ENCODE measurements at regions not wholly inside any gene's neighbourhood (a gene's known extent, or its start where the extent isn't known, plus 50 kb on each side); places are given as distances from the start of the nearest gene placed in this dataset.

DNA sequence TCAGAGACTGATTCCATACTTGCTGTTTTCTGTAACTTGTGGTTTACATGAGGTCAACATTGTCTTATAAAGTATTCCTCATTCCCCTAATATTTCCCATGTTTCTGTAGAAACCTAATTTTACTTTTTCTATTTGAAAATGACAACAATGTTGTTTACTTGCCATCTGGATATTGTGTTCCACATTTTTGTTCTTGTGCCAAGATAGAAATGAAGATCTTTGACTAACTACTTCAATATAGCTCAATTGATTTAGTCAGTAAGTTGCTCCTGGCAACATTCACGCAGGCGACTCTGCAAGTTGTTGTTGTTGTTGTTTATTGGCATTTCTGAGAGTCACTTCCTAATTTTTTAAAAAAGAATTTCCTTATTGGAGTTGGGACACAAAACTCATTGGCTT lies 69.5 kb downstream of the CAVIN2 start:
- Histone ChIP-seq H3K27ac (ENCODE audit: low read depth, low read length) (no peak overlapping the region), H3K27me3 (ENCODE audit: insufficient read depth, low read length) (no peaks in the 10 kb centered on the region), H3K4ac (ENCODE audit: low read depth, low read length) (no peak overlapping the region), H3K9me3 (ENCODE audit: insufficient read depth, low read depth, low read length) (no peaks in the 10 kb centered on the region), H2BK120ac (ENCODE audit: insufficient read depth, low read length, poor library complexity) (no peak overlapping the region), H2BK12ac (ENCODE audit: low read length) (no peak overlapping the region), H3K79me1 (ENCODE audit: low read length) (no peaks in the 10 kb centered on the region), H3K4me3 (ENCODE audit: low read depth, low read length) (no peak overlapping the region), H3K36me3 (ENCODE audit: control insufficient read depth in 1 of 2, insufficient read depth in 2 of 2, low read length in 2 of 2) (no peaks in the 10 kb centered on the region), H2AK5ac (ENCODE audit: low read length) (no peak overlapping the region), H4K12ac (ENCODE audit: low read depth, low read length) (no peak overlapping the region), H2BK5ac (ENCODE audit: low read depth, low read length, poor library complexity) (no peak overlapping the region), H3K4me2 (ENCODE audit: low read length) (no peak overlapping the region), H3K4me1 (ENCODE audit: control insufficient read depth in 1 of 2, insufficient read depth in 2 of 2, low read length in 2 of 2) (no peaks in the 10 kb centered on the region), H3K18ac (ENCODE audit: low read length) (no peak overlapping the region), H3K9ac (ENCODE audit: low read length) (no peak overlapping the region), H4K91ac (ENCODE audit: low read depth, low read length) (no peak overlapping the region), H3K79me2 (ENCODE audit: control insufficient read depth, insufficient read depth, low read length, poor library complexity) (no peaks in the 10 kb centered on the region), H3K14ac (ENCODE audit: low read length) (no peak overlapping the region), H4K8ac (ENCODE audit: low read depth, low read length) (no peak overlapping the region), H2AFZ (ENCODE audit: insufficient read depth, low read length, poor library complexity) (no peak overlapping the region), H3K23ac (ENCODE audit: low read length) (no peak overlapping the region)
- peak in 1 of 2 donors; percentile 37 for DNase-seq
- no CpG with 5 or more reads among the region's 2 CpGs for WGBS (ENCODE audit: extremely low coverage, insufficient coverage, insufficient read length)

- no CpG with 5 or more reads among the region's 1 CpG for WGBS (ENCODE audit: extremely low coverage, insufficient coverage, insufficient read length)
- H3K4me3 ChIP-seq (ENCODE audit: low read depth, low read length) = no peak overlapping the region
- no peak overlapping the region for H2AFZ ChIP-seq (ENCODE audit: insufficient read depth, low read length, poor library complexity)
- H3K23ac ChIP-seq (ENCODE audit: low read length) = no peak overlapping the region
- no peaks in the 10 kb centered on the region for H3K9me3 ChIP-seq (ENCODE audit: insufficient read depth, low read depth, low read length)
- H2BK12ac ChIP-seq (ENCODE audit: low read length) = no peak overlapping the region
- no peak overlapping the region for H4K8ac ChIP-seq (ENCODE audit: low read depth, low read length)
- no peak overlapping the region for H4K12ac ChIP-seq (ENCODE audit: low read depth, low read length)
- no peak overlapping the region for H3K4me2 ChIP-seq (ENCODE audit: low read length)
- H3K27ac ChIP-seq (ENCODE audit: low read depth, low read length) = no peak overlapping the region
- H3K27me3 ChIP-seq (ENCODE audit: insufficient read depth, low read length) = no peaks in the 10 kb centered on the region
- no peak for DNase-seq
- H3K14ac ChIP-seq (ENCODE audit: low read length) = no peak overlapping the region
- no peak overlapping the region for H2AK5ac ChIP-seq (ENCODE audit: low read length)
- H3K4ac ChIP-seq (ENCODE audit: low read depth, low read length) = no peak overlapping the region
- no peak overlapping the region for H3K9ac ChIP-seq (ENCODE audit: low read length)
- H3K4me1 ChIP-seq (ENCODE audit: control insufficient read depth in 1 of 2, insufficient read depth in 2 of 2, low read length in 2 of 2) = no peaks in the 10 kb centered on the region
- H3K36me3 ChIP-seq (ENCODE audit: control insufficient read depth in 1 of 2, insufficient read depth in 2 of 2, low read length in 2 of 2) = no peaks in the 10 kb centered on the region
- no peak overlapping the region for H2BK120ac ChIP-seq (ENCODE audit: insufficient read depth, low read length, poor library complexity)
- H3K79me1 ChIP-seq (ENCODE audit: low read length) = no peaks in the 10 kb centered on the region
- H3K79me2 ChIP-seq (ENCODE audit: control insufficient read depth, insufficient read depth, low read length, poor library complexity) = no peaks in the 10 kb centered on the region
- H3K18ac ChIP-seq (ENCODE audit: low read length) = no peak overlapping the region
- no peak overlapping the region for H2BK5ac ChIP-seq (ENCODE audit: low read depth, low read length, poor library complexity)
- H4K91ac ChIP-seq (ENCODE audit: low read depth, low read length) = no peak overlapping the region
These were observed 68.8 kb downstream of the CAVIN2 start for GRCh38 chr2:191778041-191778440.

DNA sequence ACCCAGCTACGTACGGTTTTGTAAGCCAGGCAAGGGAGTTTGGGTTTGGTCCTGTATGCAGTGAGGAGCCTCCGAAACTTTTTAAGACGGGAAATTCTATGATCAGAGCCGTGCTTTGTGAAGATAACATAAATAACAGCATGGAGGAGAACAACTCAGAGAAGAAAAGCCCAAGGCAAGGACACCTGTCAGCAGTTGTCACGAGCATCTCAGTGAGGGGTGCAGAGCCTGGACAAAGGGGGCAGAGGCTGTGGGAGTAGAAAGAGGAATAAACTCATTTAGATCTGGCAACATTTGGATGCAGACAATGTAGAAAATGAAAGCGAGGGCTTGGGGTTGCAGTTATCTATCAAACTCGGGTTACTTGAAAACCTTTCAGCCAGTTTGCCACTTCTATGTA lies 64.5 kb downstream of the CAVIN2 start:
- Histone ChIP-seq H4K8ac (ENCODE audit: low read depth, low read length) (no peak overlapping the region), H3K36me3 (ENCODE audit: control insufficient read depth in 1 of 2, insufficient read depth in 2 of 2, low read length in 2 of 2) (no peaks in the 10 kb centered on the region), H3K4me3 (ENCODE audit: low read depth, low read length) (no peak overlapping the region), H4K91ac (ENCODE audit: low read depth, low read length) (no peak overlapping the region), H2AFZ (ENCODE audit: insufficient read depth, low read length, poor library complexity) (no peak overlapping the region), H2BK120ac (ENCODE audit: insufficient read depth, low read length, poor library complexity) (no peak overlapping the region), H3K4me1 (ENCODE audit: control insufficient read depth in 1 of 2, insufficient read depth in 2 of 2, low read length in 2 of 2) (no peaks in the 10 kb centered on the region), H3K23ac (ENCODE audit: low read length) (no peak overlapping the region), H3K18ac (ENCODE audit: low read length) (no peak overlapping the region), H3K9me3 (ENCODE audit: insufficient read depth, low read depth, low read length) (no peaks in the 10 kb centered on the region), H3K79me2 (ENCODE audit: control insufficient read depth, insufficient read depth, low read length, poor library complexity) (no peaks in the 10 kb centered on the region), H3K27me3 (ENCODE audit: insufficient read depth, low read length) (no peaks in the 10 kb centered on the region), H2BK5ac (ENCODE audit: low read depth, low read length, poor library complexity) (no peak overlapping the region), H4K12ac (ENCODE audit: low read depth, low read length) (no peak overlapping the region), H2AK5ac (ENCODE audit: low read length) (no peak overlapping the region), H3K14ac (ENCODE audit: low read length) (no peak overlapping the region), H3K79me1 (ENCODE audit: low read length) (no peaks in the 10 kb centered on the region), H3K9ac (ENCODE audit: low read length) (no peak overlapping the region), H3K4ac (ENCODE audit: low read depth, low read length) (no peak overlapping the region), H3K4me2 (ENCODE audit: low read length) (no peak overlapping the region), H2BK12ac (ENCODE audit: low read length) (no peak overlapping the region), H3K27ac (ENCODE audit: low read depth, low read length) (no peak overlapping the region)
- WGBS (ENCODE audit: extremely low coverage, insufficient coverage, insufficient read length) = no CpG with 5 or more reads among the region's 8 CpGs
- DNase-seq = no peak

GRCh38 chr2:191783416-191783815 lies 63.5 kb downstream of the CAVIN2 start:
- Histone ChIP-seq H2BK120ac (ENCODE audit: insufficient read depth, low read length, poor library complexity) (no peak overlapping the region), H2AK5ac (ENCODE audit: low read length) (no peak overlapping the region), H3K9ac (ENCODE audit: low read length) (no peak overlapping the region), H3K79me1 (ENCODE audit: low read length) (no peaks in the 10 kb centered on the region), H3K4me3 (ENCODE audit: low read depth, low read length) (no peak overlapping the region), H3K36me3 (ENCODE audit: control insufficient read depth in 1 of 2, insufficient read depth in 2 of 2, low read length in 2 of 2) (no peaks in the 10 kb centered on the region), H2AFZ (ENCODE audit: insufficient read depth, low read length, poor library complexity) (no peak overlapping the region), H4K91ac (ENCODE audit: low read depth, low read length) (no peak overlapping the region), H3K79me2 (ENCODE audit: control insufficient read depth, insufficient read depth, low read length, poor library complexity) (no peaks in the 10 kb centered on the region), H3K9me3 (ENCODE audit: insufficient read depth, low read depth, low read length) (no peaks in the 10 kb centered on the region), H3K4ac (ENCODE audit: low read depth, low read length) (no peak overlapping the region), H3K14ac (ENCODE audit: low read length) (no peak overlapping the region), H3K4me1 (ENCODE audit: control insufficient read depth in 1 of 2, insufficient read depth in 2 of 2, low read length in 2 of 2) (no peaks in the 10 kb centered on the region), H3K27ac (ENCODE audit: low read depth, low read length) (no peak overlapping the region), H3K23ac (ENCODE audit: low read length) (no peak overlapping the region), H3K4me2 (ENCODE audit: low read length) (no peak overlapping the region), H2BK12ac (ENCODE audit: low read length) (no peak overlapping the region), H4K12ac (ENCODE audit: low read depth, low read length) (no peak overlapping the region), H4K8ac (ENCODE audit: low read depth, low read length) (no peak overlapping the region), H3K18ac (ENCODE audit: low read length) (no peak overlapping the region), H3K27me3 (ENCODE audit: insufficient read depth, low read length) (no peaks in the 10 kb centered on the region), H2BK5ac (ENCODE audit: low read depth, low read length, poor library complexity) (no peak overlapping the region)
- no peak for DNase-seq

All from trophoblast cell (in vitro differentiated cells and primary cell).